A172 (cell line): ENCODE measurements at regions not wholly inside any gene's neighbourhood (a gene's known extent, or its start where the extent isn't known, plus 50 kb on each side); places are given as distances from the start of the nearest gene placed in this dataset.

ENCODE experiments used
- DNase-seq: peaks from one replicate; pipeline ENCODE4 v3.0.0-alpha.2; 2015; ENCODE audit warnings: low spot score

DNA sequence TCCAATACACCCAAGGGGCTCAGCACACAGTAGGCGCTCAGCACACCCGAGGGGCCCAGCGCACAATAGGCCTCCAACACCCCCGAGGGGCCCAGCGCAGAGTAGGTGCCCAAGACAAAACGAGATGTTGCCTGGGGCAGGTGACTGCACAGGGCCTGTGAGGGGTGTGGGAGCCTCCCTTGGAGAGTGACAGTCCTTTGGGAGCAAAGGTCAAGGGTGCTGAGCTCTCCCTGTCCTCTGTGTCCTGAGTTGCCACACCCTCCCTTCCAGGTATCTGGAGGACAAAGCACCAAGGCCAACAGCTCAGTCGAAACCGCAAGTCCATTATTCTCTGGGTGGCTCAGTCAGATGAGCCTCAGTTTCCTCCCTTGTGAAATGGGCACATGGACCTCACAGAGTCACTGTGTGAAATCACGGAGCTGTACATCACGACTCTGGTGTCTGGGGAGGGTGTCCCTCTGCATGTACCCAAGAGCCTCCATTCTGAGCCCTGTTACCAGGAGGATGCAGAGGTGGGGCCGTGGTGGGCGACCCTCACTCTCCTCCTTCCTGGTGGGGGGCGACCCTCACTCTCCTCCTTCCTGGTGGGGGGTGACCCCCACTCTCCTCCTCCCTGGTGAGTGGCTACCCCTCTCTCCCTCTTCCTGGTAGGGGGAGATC is 81.3 kb downstream of the FOXL3 start:
- no peak for DNase-seq

DNA sequence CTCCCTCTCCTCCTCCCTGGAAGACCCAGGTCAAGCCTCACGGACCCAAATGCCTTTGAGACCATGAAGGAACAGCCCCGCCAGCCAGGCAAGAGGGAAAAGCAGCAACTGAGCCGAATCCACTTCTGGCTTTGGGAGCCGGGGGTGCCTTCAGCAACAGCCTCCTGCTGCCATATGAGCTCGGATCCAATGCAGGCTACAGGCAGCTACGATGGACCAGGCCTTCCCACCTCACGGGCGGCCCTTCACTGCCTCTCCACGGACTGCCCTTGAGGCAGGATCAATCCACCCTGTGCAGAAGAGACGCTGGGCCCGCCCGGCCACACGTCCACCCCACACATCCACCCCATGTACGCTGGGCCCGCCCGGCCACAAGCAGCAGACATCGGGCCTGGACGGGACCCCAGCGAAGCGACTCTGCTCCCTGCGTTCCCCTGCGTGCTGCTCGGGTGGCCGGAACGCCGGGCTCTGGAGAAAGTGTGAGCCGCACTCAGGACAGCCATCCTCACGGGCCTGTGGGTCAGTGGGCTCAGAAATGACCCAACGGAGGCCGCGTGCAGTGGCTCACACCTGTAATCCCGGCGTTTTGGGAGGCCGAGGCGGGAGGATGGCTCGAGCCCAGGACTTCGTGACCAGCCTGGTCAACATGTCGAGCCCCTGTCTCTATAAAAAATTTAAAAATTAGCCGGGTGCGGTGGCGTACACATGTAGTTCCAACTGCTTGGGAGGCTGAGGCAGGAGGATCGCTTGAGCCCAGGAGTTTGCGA is 82.0 kb downstream of the FOXL3 start:
- DNase-seq: no peak

- no peak for DNase-seq
Observed at GRCh38 chr7:372546-372931, 82.6 kb downstream of the FOXL3 start.

GRCh38 chr7:372932-373791 is 83.2 kb downstream of the FOXL3 start:
- no peak for DNase-seq

DNA sequence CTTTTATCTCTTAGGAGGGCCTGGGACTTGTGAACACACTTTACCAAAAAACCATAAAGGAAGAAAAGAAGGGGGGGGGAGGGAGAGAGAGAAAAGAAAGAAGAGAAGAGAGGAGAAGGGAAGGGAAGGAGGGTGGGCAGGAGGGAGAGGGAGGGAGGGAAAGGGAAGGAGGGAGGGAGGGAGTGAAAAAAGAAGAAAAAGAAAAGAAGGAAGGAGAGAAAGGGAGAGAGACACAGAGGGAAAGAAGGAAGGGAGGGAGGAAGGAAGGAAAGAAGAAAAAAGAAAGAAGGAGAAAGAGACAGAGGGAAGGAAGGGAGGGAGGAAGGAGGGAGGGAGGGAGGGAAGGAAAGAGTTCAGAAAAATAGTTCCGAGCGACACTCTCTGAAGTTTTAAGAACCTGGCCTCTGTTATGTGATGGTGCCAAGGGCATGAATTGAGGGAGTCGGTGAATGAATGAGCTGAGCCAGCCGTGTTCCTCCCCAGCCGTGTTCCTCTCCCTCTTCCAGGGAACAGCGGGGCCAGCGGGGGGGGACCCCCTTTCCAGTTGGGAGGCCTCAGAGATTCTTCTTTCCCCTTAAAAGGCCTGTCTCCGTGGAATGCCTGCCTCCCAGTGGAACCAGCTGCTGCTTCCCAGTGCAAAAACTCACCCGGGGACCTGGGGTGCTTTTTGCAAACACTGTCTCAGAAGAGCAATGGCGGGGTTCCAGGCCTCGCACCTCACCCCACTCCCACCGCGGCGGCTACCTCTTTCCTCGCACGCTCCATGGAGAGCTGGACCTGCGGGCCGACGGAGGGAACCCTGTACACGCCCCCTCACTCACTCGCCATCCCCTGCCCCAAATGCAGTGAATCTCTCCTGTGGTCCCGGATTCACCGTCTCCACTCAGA is 84.1 kb downstream of the FOXL3 start:
- no peak for DNase-seq

- DNase-seq: no peak
Observed at GRCh38 chr7:374706-375311, 84.8 kb downstream of the FOXL3 start.

DNA sequence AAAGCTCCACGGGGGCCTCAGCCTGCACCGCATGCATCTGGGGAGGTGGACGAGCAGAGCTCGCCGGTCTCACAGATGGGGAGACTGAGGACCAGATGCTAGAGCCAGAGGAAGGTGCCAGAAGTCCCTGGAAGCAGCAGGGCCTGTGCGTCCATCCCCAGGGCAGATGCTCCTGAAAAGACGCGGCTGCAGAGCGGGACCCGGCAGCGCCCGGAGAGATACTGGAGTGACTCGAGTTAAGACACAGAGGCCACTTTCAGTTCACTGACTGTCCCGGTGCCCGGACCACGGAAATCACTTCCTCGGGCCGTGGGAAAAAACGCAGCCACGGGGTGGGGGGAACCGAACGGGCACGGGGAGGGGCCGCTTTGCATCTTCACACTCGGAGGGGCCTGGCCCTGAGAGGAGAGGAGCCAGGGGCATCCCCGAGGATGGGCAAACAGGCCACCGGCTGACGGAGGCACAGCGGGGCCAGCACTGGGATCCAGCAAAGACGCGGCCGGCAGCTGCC is 85.4 kb downstream of the FOXL3 start:
- no peak for DNase-seq

- DNase-seq: no peak
Observed at GRCh38 chr7:375901-376305, 85.9 kb downstream of the FOXL3 start.

- no peak for DNase-seq
Observed at GRCh38 chr7:376306-377079, 86.5 kb downstream of the FOXL3 start.

DNA sequence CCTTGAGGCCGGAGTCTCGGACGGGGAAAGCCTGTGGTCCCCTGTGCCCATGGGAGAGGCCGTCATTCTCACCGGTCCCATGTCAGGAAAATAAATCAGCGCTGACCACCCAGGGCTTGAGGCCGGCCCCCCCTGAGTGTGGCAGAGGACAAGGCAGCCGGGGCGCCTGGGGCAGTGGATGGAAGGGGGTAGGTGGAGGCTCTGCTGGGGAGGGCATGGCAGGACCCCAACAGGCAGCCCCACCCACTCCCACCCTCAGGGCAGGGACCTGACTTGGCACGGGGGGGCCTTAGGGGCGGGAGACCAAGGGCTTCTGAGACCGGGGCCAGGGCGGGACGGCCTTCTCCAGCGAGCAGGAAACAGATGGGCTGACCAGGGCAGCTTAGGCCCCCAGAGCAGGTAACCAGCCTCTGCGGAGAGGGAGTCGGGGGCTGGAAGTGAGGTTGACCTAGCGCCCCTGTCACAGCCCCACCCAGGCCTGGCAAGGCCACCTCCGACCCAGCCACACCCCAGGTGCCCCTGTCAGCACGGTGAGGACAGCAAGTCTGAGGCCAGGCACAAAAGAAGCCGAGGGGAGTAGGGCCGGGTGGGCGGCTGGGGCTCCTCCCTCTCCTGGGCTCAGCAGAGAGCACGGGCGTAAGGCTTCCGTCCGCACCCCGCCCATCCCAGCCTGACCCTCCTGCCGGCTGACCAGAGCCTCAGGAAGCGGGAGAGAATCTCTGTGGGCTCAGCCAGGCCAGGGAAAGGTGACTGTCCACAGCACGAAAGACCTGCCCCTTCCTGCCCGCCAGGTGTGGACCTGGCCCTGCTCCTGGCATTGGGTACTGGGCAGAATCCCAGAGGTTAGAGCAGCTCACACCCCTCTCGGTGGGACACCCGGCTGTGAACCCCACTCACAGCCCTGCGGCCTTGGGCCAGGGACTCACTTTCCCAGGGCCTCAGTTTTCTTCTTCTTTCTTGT is 87.4 kb downstream of the FOXL3 start:
- no peak for DNase-seq

- DNase-seq: no peak
Observed at GRCh38 chr7:378041-378420, 88.1 kb downstream of the FOXL3 start.

DNA sequence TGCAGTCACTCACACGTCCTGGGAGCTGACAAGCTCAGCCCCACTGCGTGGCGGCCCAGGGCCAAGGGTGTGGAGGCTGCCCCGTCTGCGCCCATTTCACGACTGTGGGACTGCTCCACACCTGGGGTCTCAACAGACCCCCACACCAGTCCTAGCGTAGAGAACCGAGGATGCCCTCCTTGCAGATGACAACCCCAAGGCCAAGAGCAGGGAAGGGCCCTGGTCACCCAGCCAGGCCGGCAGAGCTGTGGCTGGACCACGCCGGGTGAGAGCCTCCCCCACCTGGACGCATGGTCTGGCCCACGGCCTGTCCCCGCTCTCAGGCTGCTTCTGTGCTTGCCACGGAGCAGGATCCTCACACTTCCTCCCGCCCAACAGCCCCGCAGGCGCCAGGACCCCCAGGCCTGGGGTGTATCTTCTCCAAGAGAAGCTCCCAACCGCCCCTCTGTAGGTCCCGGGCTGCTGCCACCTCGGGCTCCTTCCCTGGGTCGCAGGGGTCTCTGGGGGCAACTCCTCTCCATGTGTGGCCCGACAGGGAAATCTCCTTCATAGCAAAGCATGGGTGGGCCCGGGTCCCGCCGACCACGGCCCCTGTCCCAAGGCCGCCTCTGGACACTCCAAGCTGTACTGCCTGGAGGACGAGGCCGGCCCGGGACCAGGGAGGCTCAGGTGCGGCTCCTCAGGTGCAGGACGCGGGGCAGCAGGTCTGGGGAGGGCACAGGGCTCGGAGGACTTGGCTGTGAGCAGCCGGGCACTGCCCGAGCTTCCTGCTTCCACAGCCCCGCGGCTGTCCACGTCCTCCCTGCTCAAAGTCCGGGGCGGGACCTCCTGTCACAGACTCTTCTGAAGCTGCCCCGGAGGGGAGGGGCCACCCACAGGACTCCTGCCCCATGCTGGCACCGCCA is 88.8 kb downstream of the FOXL3 start:
- no peak for DNase-seq

DNA sequence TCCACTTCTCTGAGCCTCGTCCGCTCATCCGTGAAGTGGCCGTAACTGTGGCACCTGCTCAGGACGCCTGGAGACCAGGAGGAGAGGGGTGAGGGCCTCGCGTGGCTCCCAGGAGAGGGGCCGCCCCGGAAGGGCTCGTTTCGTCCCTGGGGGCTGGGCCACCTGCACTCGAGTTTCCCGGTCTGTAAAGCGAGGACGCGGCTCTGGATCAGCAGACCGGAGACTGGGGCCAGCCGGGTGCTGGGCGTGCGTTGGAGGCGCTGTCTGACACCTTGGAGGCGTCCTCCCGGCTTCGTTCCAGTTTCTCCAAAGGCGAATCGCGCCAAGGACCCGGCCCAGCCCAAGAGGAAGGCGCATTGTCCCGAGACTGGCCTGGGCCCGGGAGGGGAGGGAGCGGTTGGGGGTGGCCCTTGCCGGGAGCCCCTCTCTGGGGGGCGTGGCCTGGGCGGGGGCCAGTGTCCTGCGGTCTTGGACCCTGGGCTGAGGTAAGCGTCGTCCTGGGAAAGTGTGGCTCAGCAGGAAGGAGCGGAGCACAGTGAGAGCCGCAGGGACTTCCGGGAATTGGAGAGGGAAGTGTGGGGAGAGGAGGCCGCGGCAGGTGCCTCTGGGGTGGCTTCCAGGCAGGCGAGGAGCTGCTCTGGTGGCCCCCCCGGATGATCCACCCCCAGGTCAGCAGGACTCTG is 89.6 kb downstream of the FOXL3 start:
- DNase-seq: no peak

DNA sequence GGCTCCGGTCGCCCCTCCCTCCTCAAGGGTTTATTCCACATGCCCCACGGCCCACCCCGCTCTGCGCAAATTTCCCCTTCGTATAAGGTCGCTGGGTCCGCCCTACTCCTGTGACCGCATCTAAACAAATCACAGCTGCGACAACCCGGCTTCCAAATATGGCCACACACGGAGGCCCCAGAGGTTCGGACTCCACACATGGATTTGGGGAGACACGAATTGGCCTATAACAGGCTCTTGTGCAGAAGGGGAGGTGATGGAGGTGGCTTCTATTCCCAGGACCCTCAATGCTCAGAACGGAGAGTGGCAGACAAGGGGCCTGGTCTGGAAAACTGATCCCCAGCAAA is 90.1 kb downstream of the FOXL3 start:
- no peak for DNase-seq

DNA sequence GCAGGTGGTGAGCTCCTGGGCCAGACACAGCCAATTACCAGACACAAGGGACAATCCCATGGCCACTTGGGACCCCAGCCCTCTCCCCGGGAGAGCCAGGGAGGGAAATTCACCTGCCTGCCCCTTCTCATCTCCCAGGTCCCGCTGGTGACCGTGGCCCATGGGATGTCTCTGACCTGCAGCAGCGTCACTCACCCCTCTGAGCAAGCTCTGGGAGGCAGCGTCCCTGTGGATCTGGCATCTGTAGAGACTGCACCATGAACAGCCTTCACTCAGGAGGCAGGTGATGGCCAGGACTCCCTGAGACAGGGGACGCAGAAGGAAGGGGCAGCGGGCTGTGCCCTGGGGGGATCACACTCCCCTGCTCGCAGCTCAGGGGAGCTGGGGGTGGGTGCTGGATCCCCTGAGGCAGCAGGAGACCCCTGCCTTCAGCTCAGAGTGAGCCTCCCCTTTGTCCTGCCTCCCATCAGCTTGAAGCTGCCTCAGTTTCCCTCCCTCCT is 90.8 kb downstream of the FOXL3 start:
- DNase-seq: no peak

DNA sequence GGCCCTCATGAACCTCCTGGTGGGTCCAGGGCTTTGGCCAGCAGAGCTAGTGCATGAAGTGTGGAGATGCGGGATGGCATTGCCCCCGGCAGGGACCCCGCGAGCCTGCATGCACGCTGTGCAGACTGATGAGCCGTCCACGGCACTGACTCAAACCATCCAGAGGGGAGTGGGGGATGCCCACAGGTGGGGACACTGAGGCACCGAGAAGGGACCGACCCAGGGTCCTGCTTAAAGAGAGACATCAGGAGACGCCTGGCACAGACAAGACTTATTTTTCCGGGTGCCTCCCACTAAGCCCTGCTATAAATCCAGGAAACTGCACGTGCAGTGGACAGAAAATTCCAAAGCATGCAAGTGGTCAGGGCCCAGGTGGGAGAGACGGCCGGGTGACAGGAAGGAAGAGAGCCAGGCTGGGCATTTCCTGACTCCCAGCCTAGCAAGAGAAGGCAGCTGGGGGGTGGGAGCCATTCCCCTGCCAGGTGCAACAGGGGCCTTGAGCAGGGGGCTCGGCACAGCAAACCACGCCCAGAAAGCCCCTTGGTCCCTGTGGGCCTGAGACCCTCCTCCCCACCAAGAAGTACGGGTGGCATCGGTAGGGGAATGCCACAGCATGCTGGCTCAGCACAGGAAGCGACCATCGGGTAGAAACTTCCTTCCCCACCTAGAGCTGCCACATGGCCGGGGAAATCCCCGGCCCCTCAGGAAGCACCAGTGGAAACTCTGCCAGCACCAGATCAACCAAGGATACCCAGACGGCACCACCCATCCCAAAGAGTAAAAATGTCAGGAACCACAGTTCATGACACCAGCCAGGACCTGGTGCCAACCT is 91.5 kb downstream of the FOXL3 start:
- peak; percentile 68 for DNase-seq
